ENCODE measurements at regions not wholly inside any gene's neighbourhood (a gene's known extent, or its start where the extent isn't known, plus 50 kb on each side); places are given as distances from the start of the nearest gene placed in this dataset.

- TF ChIP-seq CTCF (conservative IDR thresholded peaks at IDR 0.05; ENCODE audit: low read length) (no peak), EZH2phosphoT487 (IDR thresholded peaks at IDR 0.05; ENCODE audit: borderline replicate concordance) (no peak)
These were observed 88.3 kb downstream of the CEBPB start for GRCh38 chr20:50278684-50279531.

Measured in Loucy (cell line).